ENCODE measurements at regions not wholly inside any gene's neighbourhood (a gene's known extent, or its start where the extent isn't known, plus 50 kb on each side); places are given as distances from the start of the nearest gene placed in this dataset.

DNA sequence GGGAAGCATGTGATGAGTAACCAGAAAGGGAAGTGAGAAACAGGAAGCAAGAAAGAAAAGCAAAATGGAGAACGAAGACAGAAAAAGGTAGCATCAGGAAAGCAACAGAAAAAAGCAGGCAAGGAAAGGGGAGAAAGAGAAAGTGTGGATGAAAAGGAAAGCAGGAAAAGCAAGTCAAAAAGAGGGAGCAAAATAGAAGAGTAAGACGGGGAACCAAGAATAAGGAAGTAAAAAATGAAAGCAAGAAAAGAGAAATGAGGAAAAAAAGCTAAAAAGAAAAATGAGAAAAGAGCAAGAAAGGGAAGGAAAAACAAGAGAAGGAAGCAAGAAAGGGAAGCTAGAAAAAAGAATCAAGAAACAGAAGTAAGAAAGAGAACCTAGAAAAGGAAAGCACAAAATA, 242.3 kb upstream of the NCKAP5 start:
- Histone ChIP-seq H3K27me3 (ENCODE audit: insufficient read depth, low read length) (no peaks in the 10 kb centered on the region), H3K36me3 (ENCODE audit: insufficient read depth, low read length) (no peaks in the 10 kb centered on the region), H3K27ac (ENCODE audit: low read depth, low read length) (no peak overlapping the region), H3K79me2 (ENCODE audit: control insufficient read depth, insufficient read depth, low read length, unreplicated experiment) (no peaks in the 10 kb centered on the region), H3K4me1 (ENCODE audit: control insufficient read depth, insufficient read depth, low read length, unreplicated experiment) (peaks cover 16% of the 10 kb centered on the region), H3K4me3 (ENCODE audit: low read depth, low read length) (no peak overlapping the region), H2AFZ (ENCODE audit: low read length, unreplicated experiment) (peak overlapping the region; percentile 32)

DNA sequence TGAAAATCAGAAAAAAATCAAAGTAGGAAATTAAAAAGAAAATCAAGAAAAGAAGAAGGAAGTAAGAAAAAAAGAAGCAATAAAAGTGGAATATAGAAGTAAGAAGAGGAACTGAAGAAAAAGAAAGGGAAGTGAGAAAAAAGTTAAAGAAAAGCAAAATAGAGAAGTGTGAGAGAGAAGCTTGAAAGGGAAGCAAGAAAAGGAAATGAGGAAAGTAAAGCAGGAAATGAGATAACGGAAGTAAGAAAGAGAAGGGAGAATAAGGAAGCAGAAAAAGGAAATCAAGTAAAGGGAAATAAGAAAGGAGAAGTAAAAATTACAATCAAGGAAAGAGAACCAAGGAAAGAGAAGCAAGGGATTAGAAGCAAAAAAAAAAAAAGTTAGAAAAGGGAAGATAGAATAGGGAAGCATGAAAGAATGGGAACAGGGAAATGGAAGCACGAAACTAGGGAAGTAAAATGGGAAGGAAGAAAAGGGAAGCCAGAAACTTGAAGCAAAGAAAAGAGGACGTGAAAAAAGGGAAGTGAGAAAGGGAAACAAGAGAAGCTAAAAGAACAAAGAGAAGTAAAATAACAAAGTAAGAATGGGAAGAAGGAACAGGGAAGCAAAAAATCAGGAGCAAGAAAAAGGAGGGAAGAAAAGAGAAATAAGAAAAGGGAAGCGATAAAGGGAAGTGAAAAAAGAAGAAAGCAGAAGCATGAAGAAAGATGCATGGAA, 243.3 kb upstream of the NCKAP5 start:
- Histone ChIP-seq H2AFZ (ENCODE audit: low read length, unreplicated experiment) (no peak overlapping the region), H3K4me3 (ENCODE audit: low read depth, low read length) (no peak overlapping the region), H3K27me3 (ENCODE audit: insufficient read depth, low read length) (no peaks in the 10 kb centered on the region), H3K27ac (ENCODE audit: low read depth, low read length) (no peak overlapping the region), H3K4me1 (ENCODE audit: control insufficient read depth, insufficient read depth, low read length, unreplicated experiment) (peaks cover 23% of the 10 kb centered on the region), H3K36me3 (ENCODE audit: insufficient read depth, low read length) (no peaks in the 10 kb centered on the region), H3K79me2 (ENCODE audit: control insufficient read depth, insufficient read depth, low read length, unreplicated experiment) (no peaks in the 10 kb centered on the region)

DNA sequence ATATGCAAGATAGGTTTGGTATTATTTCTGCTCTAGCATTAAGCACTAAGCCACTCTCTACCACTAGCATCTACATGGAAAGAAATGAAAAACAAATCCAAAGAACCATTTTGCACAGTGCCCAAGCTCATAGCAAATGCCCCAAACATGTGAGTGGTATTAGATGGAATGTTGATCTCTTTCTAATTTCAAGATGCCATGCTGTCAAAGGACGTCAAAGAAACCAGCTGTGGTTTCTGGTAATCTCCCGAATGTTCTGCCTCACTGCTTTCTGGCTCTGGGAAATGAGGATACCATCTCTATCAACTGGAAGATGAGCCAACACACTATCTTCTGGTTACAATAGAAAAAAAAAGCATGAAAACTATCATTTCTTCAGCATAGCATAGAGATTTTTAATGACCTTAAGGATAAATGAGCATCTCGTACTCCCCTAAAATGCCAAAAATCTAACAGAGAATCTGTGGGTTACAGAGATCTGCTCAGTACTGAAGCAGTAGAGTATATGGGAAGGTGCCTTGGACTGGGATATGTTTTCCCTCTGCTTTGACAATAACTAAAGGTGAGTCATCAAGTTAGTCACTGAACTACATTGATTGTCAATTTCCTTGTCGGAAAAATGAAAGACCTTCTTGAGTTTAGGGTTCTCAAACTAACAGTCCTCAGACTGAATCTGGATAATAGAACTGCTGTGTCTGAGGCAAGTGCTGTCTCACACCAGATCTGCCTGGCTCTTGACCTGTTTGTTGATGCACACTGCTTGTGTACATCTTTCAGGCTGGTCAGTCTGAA, 244.8 kb upstream of the NCKAP5 start:
- no peak overlapping the region; the same call in 1 of the 2 replicates for H3K4me3 ChIP-seq (ENCODE audit: low read depth, low read length)
- peak overlapping the region; percentile 29 for H2AFZ ChIP-seq (ENCODE audit: low read length, unreplicated experiment)
- H3K27me3 ChIP-seq (ENCODE audit: insufficient read depth, low read length): no peaks in the 10 kb centered on the region
- peaks cover 37% of the 10 kb centered on the region for H3K4me1 ChIP-seq (ENCODE audit: control insufficient read depth, insufficient read depth, low read length, unreplicated experiment)
- no peaks in the 10 kb centered on the region for H3K79me2 ChIP-seq (ENCODE audit: control insufficient read depth, insufficient read depth, low read length, unreplicated experiment)
- H3K36me3 ChIP-seq (ENCODE audit: insufficient read depth, low read length): no peaks in the 10 kb centered on the region
- peak overlapping the region; percentile 70 for H3K27ac ChIP-seq (ENCODE audit: low read depth, low read length)

DNA sequence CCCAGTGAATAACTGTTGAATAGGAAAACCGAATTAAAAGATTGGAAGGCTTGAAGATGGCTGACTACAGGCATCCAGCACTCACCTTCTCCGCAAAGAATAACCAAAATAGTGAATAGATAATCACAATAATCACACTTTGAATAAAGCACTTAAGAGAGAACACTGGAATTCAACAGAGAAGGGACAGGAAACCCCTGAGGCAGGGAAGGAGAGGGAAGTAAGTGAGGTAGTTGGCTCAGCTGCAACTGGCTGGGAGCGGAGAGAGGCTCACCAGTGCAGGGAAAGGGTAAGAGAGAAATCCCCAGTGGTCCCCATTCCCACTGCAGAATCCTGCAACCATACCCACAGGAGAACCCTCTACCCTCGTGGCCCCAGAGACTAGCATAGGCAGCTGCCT, 246.6 kb upstream of the NCKAP5 start:
- Histone ChIP-seq H3K27me3 (ENCODE audit: insufficient read depth, low read length) (no peaks in the 10 kb centered on the region), H3K4me3 (ENCODE audit: low read depth, low read length) (no peak overlapping the region), H3K27ac (ENCODE audit: low read depth, low read length) (no peak overlapping the region), H3K36me3 (ENCODE audit: insufficient read depth, low read length) (no peaks in the 10 kb centered on the region), H2AFZ (ENCODE audit: low read length, unreplicated experiment) (peak overlapping the region; percentile 43), H3K79me2 (ENCODE audit: control insufficient read depth, insufficient read depth, low read length, unreplicated experiment) (no peaks in the 10 kb centered on the region), H3K4me1 (ENCODE audit: control insufficient read depth, insufficient read depth, low read length, unreplicated experiment) (peaks cover 48% of the 10 kb centered on the region)

DNA sequence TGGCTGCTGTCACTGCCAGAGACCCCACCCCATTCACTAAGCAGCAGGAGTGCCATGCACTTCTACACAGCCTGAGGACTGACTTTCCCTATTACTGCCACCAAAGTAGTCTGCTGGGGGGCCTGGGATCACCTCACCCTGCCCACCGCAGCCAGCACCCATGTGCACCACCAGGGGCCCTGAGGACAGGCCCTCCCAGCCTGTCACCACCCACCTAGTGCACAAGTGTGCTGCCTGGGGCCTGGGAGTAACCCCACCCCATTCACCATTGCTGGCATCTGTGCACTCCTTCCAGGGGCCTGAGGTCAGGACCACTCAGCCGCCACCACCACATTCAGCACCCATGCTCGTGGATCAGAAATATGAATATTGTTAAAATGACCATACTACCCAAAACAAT, 247.8 kb upstream of the NCKAP5 start:
- peak overlapping the region; percentile 92; the same call in 1 of the 2 replicates for H3K27ac ChIP-seq (ENCODE audit: low read depth, low read length)
- H3K79me2 ChIP-seq (ENCODE audit: control insufficient read depth, insufficient read depth, low read length, unreplicated experiment): no peaks in the 10 kb centered on the region
- no peak overlapping the region for H2AFZ ChIP-seq (ENCODE audit: low read length, unreplicated experiment)
- no peak overlapping the region for H3K4me3 ChIP-seq (ENCODE audit: low read depth, low read length)
- H3K36me3 ChIP-seq (ENCODE audit: insufficient read depth, low read length): no peaks in the 10 kb centered on the region
- no peaks in the 10 kb centered on the region for H3K27me3 ChIP-seq (ENCODE audit: insufficient read depth, low read length)
- peaks cover 59% of the 10 kb centered on the region for H3K4me1 ChIP-seq (ENCODE audit: control insufficient read depth, insufficient read depth, low read length, unreplicated experiment)

DNA sequence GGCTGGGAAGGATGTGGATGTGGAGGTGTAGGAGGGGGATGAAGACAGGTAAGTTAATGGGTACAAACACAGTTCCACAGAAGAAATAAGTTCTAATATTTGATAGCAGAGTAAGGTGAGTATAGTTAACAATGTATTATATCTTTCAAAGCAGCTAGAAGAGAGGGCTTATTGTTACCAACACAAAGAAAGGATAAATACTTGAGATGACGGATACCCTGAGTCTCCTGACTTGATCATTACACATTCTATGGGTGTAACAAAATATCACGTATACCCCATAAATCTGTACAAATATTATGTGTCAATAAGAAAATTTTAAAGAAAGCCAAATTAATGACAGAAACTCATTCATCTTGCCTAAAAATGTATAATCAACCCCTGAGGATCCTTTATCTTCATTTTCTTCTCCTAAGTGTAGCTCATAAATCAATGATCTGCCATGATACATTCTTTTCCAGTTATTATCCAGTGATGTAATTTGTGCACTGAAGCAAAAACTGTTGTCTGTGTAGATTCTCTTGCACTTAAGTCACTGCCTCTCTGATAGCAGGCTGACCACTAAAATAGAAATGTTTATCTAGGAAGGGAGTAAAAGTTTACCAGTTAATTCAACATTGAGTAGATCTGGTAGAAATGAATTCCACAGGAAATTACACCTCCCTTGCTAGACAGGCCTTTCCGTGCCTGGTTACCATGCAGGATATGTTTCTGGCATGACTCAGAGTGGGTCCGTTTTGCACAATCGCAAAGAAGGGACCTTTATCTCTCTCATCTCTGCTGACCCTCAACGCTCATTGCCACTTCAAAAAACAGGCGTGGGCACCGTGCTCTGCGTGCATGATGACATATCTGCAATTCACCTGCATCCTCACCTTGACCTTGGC, 249.7 kb upstream of the NCKAP5 start:
- Histone ChIP-seq H3K4me1 (ENCODE audit: control insufficient read depth, insufficient read depth, low read length, unreplicated experiment) (peaks cover 63% of the 10 kb centered on the region), H3K27ac (ENCODE audit: low read depth, low read length) (peak overlapping the region; percentile 92), H3K36me3 (ENCODE audit: insufficient read depth, low read length) (no peaks in the 10 kb centered on the region), H3K27me3 (ENCODE audit: insufficient read depth, low read length) (no peaks in the 10 kb centered on the region), H3K4me3 (ENCODE audit: low read depth, low read length) (0 out of 2 replicates have a peak overlapping the region, but pooled peaks have one; percentile 2), H3K79me2 (ENCODE audit: control insufficient read depth, insufficient read depth, low read length, unreplicated experiment) (no peaks in the 10 kb centered on the region), H2AFZ (ENCODE audit: low read length, unreplicated experiment) (peak overlapping the region; percentile 50)

DNA sequence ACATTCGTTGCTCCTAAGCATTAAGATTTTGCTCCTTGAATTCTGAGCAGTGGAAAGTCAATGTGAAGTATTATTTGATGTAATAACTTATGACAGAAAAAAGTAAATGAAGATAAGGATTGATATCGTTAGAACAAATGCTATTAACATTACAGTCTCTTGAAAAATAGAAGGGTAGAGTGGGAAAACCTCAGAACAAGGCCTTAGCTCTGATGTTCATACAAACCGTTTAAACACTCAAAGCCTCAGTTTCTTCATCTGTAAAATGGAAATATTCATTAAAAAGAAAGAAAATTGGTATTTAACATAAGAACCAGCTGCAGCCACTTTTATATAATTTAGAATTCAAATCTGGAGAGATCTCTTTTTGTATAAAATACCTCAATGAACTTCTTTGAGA, 250.4 kb upstream of the NCKAP5 start:
- H3K27ac ChIP-seq (ENCODE audit: low read depth, low read length): peak overlapping the region; percentile 92

DNA sequence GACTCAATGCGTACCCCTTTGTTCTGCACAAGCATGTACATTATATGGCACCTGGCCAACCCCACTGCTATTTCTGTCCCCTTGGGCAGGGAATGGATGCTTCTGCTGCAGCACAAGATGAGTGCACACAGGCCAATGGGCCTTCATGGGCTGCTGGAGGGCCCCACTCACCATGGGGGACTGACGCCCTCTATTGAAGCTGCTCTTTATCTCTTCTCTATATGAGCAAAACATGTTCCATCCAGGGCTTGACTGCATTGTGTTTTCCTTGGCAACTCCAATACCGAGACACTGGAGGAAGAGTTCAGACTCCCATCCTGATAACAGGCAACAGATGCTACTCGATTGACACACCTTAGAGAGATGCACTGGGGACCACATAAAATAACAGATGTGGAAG, 251.6 kb upstream of the NCKAP5 start:
- peak overlapping the region; percentile 44; the same call in 1 of the 2 replicates for H3K27ac ChIP-seq (ENCODE audit: low read depth, low read length)
- no peak overlapping the region for H3K4me3 ChIP-seq (ENCODE audit: low read depth, low read length)
- H3K4me1 ChIP-seq (ENCODE audit: control insufficient read depth, insufficient read depth, low read length, unreplicated experiment): peaks cover 52% of the 10 kb centered on the region
- no peak overlapping the region for H2AFZ ChIP-seq (ENCODE audit: low read length, unreplicated experiment)
- no peaks in the 10 kb centered on the region for H3K27me3 ChIP-seq (ENCODE audit: insufficient read depth, low read length)
- no peaks in the 10 kb centered on the region for H3K79me2 ChIP-seq (ENCODE audit: control insufficient read depth, insufficient read depth, low read length, unreplicated experiment)
- H3K36me3 ChIP-seq (ENCODE audit: insufficient read depth, low read length): no peaks in the 10 kb centered on the region

More for the DNA sequence above, 250.4 kb upstream of the NCKAP5 start:
- H3K79me2 ChIP-seq (ENCODE audit: control insufficient read depth, insufficient read depth, low read length, unreplicated experiment): no peaks in the 10 kb centered on the region
- peaks cover 56% of the 10 kb centered on the region for H3K4me1 ChIP-seq (ENCODE audit: control insufficient read depth, insufficient read depth, low read length, unreplicated experiment)
- H3K36me3 ChIP-seq (ENCODE audit: insufficient read depth, low read length): no peaks in the 10 kb centered on the region
- no peak overlapping the region for H2AFZ ChIP-seq (ENCODE audit: low read length, unreplicated experiment)
- no peaks in the 10 kb centered on the region for H3K27me3 ChIP-seq (ENCODE audit: insufficient read depth, low read length)
- no peak overlapping the region for H3K4me3 ChIP-seq (ENCODE audit: low read depth, low read length)

DNA sequence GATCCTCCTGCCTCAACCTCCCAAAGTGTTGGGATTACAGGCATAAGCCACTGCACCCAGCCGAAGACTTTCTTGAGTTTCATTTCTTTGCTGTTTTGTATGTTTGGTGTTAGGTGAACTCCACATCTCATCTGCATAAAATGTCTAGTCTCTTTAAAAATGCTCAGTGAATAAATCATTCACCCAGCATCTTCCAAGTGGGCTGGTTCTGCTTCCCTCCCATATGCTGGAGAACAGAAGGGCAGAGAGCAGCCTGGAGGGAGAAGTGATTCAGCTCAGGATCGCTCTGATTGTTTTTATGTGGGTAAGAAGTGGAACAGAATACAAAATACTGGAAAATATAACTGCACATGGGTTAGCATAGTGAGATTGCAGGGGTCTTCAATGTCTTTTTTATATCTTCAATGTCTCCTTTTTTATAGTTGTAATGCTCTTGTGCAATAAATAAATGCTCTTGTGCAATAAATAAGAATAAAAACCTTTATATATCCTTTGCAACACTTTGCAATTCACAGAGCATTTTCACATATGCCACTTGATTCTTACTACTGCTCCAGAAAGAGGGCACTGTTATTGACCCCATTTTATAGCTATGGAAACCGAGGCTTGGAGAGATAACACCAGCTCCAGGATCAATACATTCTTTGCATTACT, 253.0 kb upstream of the NCKAP5 start:
- H3K36me3 ChIP-seq (ENCODE audit: insufficient read depth, low read length): no peaks in the 10 kb centered on the region
- H3K4me3 ChIP-seq (ENCODE audit: low read depth, low read length): no peak overlapping the region
- H3K4me1 ChIP-seq (ENCODE audit: control insufficient read depth, insufficient read depth, low read length, unreplicated experiment): peaks cover 49% of the 10 kb centered on the region
- H3K27me3 ChIP-seq (ENCODE audit: insufficient read depth, low read length): no peaks in the 10 kb centered on the region
- no peaks in the 10 kb centered on the region for H3K79me2 ChIP-seq (ENCODE audit: control insufficient read depth, insufficient read depth, low read length, unreplicated experiment)
- H2AFZ ChIP-seq (ENCODE audit: low read length, unreplicated experiment): no peak overlapping the region
- peak overlapping the region; percentile 44 for H3K27ac ChIP-seq (ENCODE audit: low read depth, low read length)

Data from ACC112 (cell line).